HepG2 (cell line): ENCODE measurements at regions not wholly inside any gene's neighbourhood (a gene's known extent, or its start where the extent isn't known, plus 50 kb on each side); places are given as distances from the start of the nearest gene placed in this dataset.

ENCODE experiments used
- ATAC-seq: fragments of 200-7000 bp; cut with Tn5 transposase; 3 replicates; pipeline ENCODE4 v1.9.1; 2020; ENCODE audit warnings: mild to moderate bottlenecking, moderate library complexity
- BruUV-seq: library from RNA; stranded (reverse); fragments of 400-500 nt; replicated peaks from 2 replicates; lab custom pipeline; 2021; lab: Mats Ljungman, UMichigan
- CTCF ChIA-PET: fragments of 300-600 bp; formaldehyde crosslinking; extraction: SDS; loops from one replicate; lab custom pipeline; 2021; ENCODE audit warnings: low total read pairs, inconsistent platforms, low intra/inter-chr PET ratio; lab: Yijun Ruan, JAX
- POLR2A ChIA-PET: fragments of 350-600 bp; sonication (Branson Sonifier 250); formaldehyde crosslinking; loops from one replicate; lab custom pipeline; 2020; ENCODE audit warnings: antibody characterized with exemption, inconsistent platforms; lab: Yijun Ruan, JAX
- DNase-seq: peaks from one replicate; pipeline ENCODE4 v3.0.0-alpha.2; 2015; ENCODE audit warnings: low spot score
- FAIRE-seq: peaks from 3 replicates; lab custom pipeline; 2011; peaks lifted over from hg19 to GRCh38; lab: Jason Lieb, UNC
- H2AFZ ChIP-seq: one replicate; pipeline ENCODE4 v1.6.1; 2011; ENCODE audit warnings: low read length, inconsistent platforms
- H3K27ac ChIP-seq: fragments of 300-600 bp; 3 replicates; pipeline ENCODE4 v1.8.0; 2011; ENCODE audit warnings: mixed run types, mild to moderate bottlenecking, mixed read lengths, low read length, inconsistent platforms; ENCODE audit not compliant: insufficient read depth; ENCODE audit errors: extremely low read length
- H3K27me3 ChIP-seq, 2 experiments: fragments of 200-600 bp in 1 of 2; 2 replicates in 1 of 2; 3 replicates in 1 of 2; pipeline versions ENCODE4 v1.6.0 to v1.8.0; 2011; ENCODE audit warnings: low read length in 2 of 2, mild to moderate bottlenecking in 2 of 2, moderate library complexity in 2 of 2, inconsistent platforms in 1 of 2; ENCODE audit not compliant: insufficient read depth in 2 of 2, control insufficient read depth in 1 of 2
- H3K36me3 ChIP-seq, 2 experiments: fragments of 200-600 bp in 1 of 2; replicated peaks in 1 of 2; 2 replicates in 1 of 2; 3 replicates in 1 of 2; pipeline versions ENCODE4 v1.5.1 to v1.8.0; 2011; ENCODE audit warnings: low read length in 2 of 2, inconsistent platforms in 1 of 2; ENCODE audit not compliant: insufficient read depth in 2 of 2, control insufficient read depth in 1 of 2
- H3K4me1 ChIP-seq: 2 replicates; pipeline ENCODE4 v1.5.1; 2012; ENCODE audit warnings: low read length, inconsistent platforms; ENCODE audit not compliant: insufficient read depth
- H3K4me2 ChIP-seq: 2 replicates; pipeline ENCODE4 v1.6.0; 2011; ENCODE audit warnings: low read depth, low read length, inconsistent platforms
- H3K4me3 ChIP-seq, 3 experiments: fragments of 200-600 bp in 1 of 3; sonication (generic), shearing (Covaris generic) in 1 of 3; replicated peaks in 1 of 3; 2 replicates each; pipeline ENCODE4 v1.5.1; 2011 to 2016; ENCODE audit warnings: low read length in 3 of 3, inconsistent platforms in 2 of 3, low read depth in 2 of 3, mild to moderate bottlenecking in 2 of 3, control low read depth in 1 of 3, mixed read lengths in 1 of 3; ENCODE audit not compliant: insufficient read depth in 1 of 3
- H3K79me2 ChIP-seq: one replicate; pipeline ENCODE4 v1.6.1; 2011; ENCODE audit warnings: low read length, inconsistent platforms; ENCODE audit not compliant: insufficient read depth
- H3K9ac ChIP-seq: 2 replicates; pipeline ENCODE4 v1.6.0; 2011; ENCODE audit warnings: mild to moderate bottlenecking, low read depth, low read length, inconsistent platforms; ENCODE audit not compliant: insufficient read depth
- H3K9me3 ChIP-seq: 2 replicates; pipeline ENCODE4 v1.5.1; 2012; ENCODE audit warnings: mild to moderate bottlenecking, low read length
- H4K20me1 ChIP-seq: 2 replicates; pipeline ENCODE4 v1.6.0; 2011; ENCODE audit warnings: inconsistent platforms, mild to moderate bottlenecking, low read length, moderate library complexity; ENCODE audit not compliant: insufficient read depth
- NFYB ChIP-seq: sonication (generic); formaldehyde crosslinking; IDR thresholded peaks from 2 replicates; pipeline ENCODE4 v1.4.0; 2020; ENCODE audit warnings: missing genetic modification reagents
- NONO ChIP-seq, 2 experiments: fragments of 450-650 bp in 1 of 2; sonication (generic) in 1 of 2; formaldehyde crosslinking in 1 of 2; IDR thresholded peaks in 1 of 2; conservative IDR thresholded peaks in 1 of 2; 2 replicates each; pipeline versions ENCODE4 v1.6.1 to v1.8.0; 2017 to 2022; ENCODE audit warnings: mild to moderate bottlenecking in 1 of 2, missing genetic modification reagents in 1 of 2, moderate library complexity in 1 of 2
- PRDM4 ChIP-seq: sonication (generic); formaldehyde crosslinking; IDR thresholded peaks from 2 replicates; pipeline ENCODE4 v1.9.0; 2021; ENCODE audit warnings: missing genetic modification reagents, borderline replicate concordance
- ZNF12 ChIP-seq: sonication (generic); formaldehyde crosslinking; IDR thresholded peaks from 2 replicates; pipeline ENCODE4 v1.5.0; 2020; ENCODE audit warnings: missing genetic modification reagents
- ZNF331 ChIP-seq: sonication (generic); formaldehyde crosslinking; IDR thresholded peaks from 2 replicates; pipeline ENCODE4 v1.4.0; 2020; ENCODE audit warnings: missing genetic modification reagents
- WGBS: methylation state at CpG from one replicate; pipeline ENCODE4 v1.1.6; 2017; ENCODE audit warnings: low lambda C conversion rate; 5-methylcytosine and 5-hydroxymethylcytosine counted together
- in situ Hi-C: cut with HindIII; loops from 2 replicates; pipeline ENCODE4 v1.10.0; 2017; ENCODE audit warnings: low pct_unique_long_range_greater_than_20kb; ENCODE audit not compliant: extremely low pct_ligation_motif_present
- intact Hi-C: fragments of 100-400 bp; cut with micrococcal nuclease; formaldehyde crosslinking; loops from one replicate; pipeline ENCODE4 v1.10.0; 2022; ENCODE audit not compliant: unreplicated experiment
- TF ChIP-seq, protein P1 (sequence below): sonication (generic); formaldehyde crosslinking; IDR thresholded peaks from 2 replicates; pipeline ENCODE4 v1.5.1; 2020; ENCODE audit warnings: missing genetic modification reagents, mild to moderate bottlenecking, borderline replicate concordance

GRCh38 chr9:129370770-129371169 is 192.7 kb upstream of the IER5L start:
- no peak for DNase-seq

DNA sequence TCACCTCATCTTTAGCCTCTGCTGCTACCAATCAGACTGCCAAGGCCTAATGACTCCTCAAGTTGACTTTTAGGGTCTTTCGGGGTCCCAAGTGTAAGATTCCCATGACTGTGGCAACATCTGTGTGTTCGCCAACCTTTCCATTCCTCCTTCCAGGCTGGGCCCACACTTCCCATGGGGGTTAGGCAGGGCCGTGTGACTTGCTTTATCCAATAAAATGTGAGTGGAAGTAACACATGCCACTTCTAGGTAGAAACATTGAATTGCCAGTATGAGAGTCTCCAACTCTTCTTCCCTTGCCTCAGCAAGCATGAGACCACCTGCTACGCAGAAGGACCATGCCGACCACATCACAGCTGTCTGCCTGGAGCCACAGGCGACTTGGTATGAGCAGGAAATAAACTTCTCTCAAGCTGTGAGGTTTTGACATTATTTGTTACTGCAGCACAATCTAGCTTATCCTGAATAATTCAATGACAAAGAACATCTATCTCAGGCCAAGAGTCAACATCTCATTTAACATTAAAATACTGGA is 190.4 kb upstream of the IER5L start:
- H2AFZ ChIP-seq: no peak overlapping the region
- no peak overlapping the region for H3K9ac ChIP-seq
- peaks cover 1 to 9% of the 10 kb centered on the region in 2 experiments; a peak in 3 of 5 replicates for H3K27me3 ChIP-seq
- no peak overlapping the region for H3K4me3 ChIP-seq
- H4K20me1 ChIP-seq: no peaks in the 10 kb centered on the region
- CTCF ChIA-PET: no interaction called here
- H3K4me1 ChIP-seq: peaks cover 14% of the 10 kb centered on the region
- H3K9me3 ChIP-seq: peaks cover 7% of the 10 kb centered on the region; the same call in 1 of the 2 replicates
- no peak for DNase-seq
- intact Hi-C loops: no loop called here
- ATAC-seq: no peak
- no peaks in the 10 kb centered on the region for H3K79me2 ChIP-seq
- no peak for FAIRE-seq
- H3K36me3 ChIP-seq: no peaks in the 10 kb centered on the region
- H3K27ac ChIP-seq: no peak overlapping the region
- no TSS peak for BruUV-seq
- 50% methylated on average over 4 of the region's 6 CpGs for WGBS
- TF ChIP-seq ZNF12 (CRISPR knock-in tag): peak; percentile 58; the same call in 1 of the 2 replicates
- peak; percentile 45; the same call in 1 of the 2 replicates for TF ChIP-seq NFYB (CRISPR knock-in tag)
- TF ChIP-seq PRDM4 (CRISPR knock-in tag): no peak
- TF ChIP-seq, protein P1, sequence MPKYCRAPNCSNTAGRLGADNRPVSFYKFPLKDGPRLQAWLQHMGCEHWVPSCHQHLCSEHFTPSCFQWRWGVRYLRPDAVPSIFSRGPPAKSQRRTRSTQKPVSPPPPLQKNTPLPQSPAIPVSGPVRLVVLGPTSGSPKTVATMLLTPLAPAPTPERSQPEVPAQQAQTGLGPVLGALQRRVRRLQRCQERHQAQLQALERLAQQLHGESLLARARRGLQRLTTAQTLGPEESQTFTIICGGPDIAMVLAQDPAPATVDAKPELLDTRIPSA (CRISPR knock-in tag): no peak
- TF ChIP-seq, all 625 proteins: peak for 2
- H3K4me2 ChIP-seq: no peak overlapping the region
- POLR2A ChIA-PET: no interaction called here
- in situ Hi-C loops: no loop called here

More at GRCh38 chr9:129370770-129371169, 192.7 kb upstream of the IER5L start:
- Histone ChIP-seq H2AFZ (no peak overlapping the region), H3K4me2 (no peak overlapping the region), H3K27ac (no peak overlapping the region), H3K79me2 (no peaks in the 10 kb centered on the region), H3K9me3 (peaks cover 7% of the 10 kb centered on the region; the same call in 1 of the 2 replicates), H3K36me3 (no peaks in the 10 kb centered on the region), H3K4me1 (no peaks in the 10 kb centered on the region), H3K27me3 (no peaks in the 10 kb centered on the region), H3K9ac (no peak overlapping the region), H3K4me3 (no peak overlapping the region), H4K20me1 (no peaks in the 10 kb centered on the region)
- 50% methylated on average over 7 of the region's 7 CpGs for whole genome bisulfite sequencing
- in situ Hi-C loops (no loop called here), intact Hi-C loops (no loop called here)
- POLR2A ChIA-PET: no interaction called here
- CTCF ChIA-PET: no interaction called here
- TF ChIP-seq NONO (IDR thresholded peaks at IDR 0.05) (no peak), NONO (CRISPR knock-in tag; conservative IDR thresholded peaks at IDR 0.05) (no peak), ZNF331 (peak; percentile 98)
- FAIRE-seq (no peak), ATAC-seq (no peak)
- no TSS peak for BruUV-seq
